Activated naive CD4-positive, alpha-beta T cell treated with anti-CD3 and anti-CD28 coated beads, Interleukin-2, amount 10 ng/mL, durations not matched to agents 7 days and 5 days (primary cell): ENCODE measurements at regions not wholly inside any gene's neighbourhood (a gene's known extent, or its start where the extent isn't known, plus 50 kb on each side); places are given as distances from the start of the nearest gene placed in this dataset.
"Not testable (repeated sequence)": the region's sequence is repeated elsewhere in the genome, so short reads cannot be mapped to it uniquely, and the experiment has no call there.

Experiments
- CTCF ChIA-PET: fragments of 350-600 bp; sonication (Branson Sonifier 250); formaldehyde crosslinking; loops from one replicate; lab custom pipeline; 2021; ENCODE audit warnings: antibody characterized with exemption; lab: Charles Lee
- DNase-seq: peaks from one replicate; pipeline ENCODE4 v3.0.0-alpha.2; 2020
- H3K27ac Mint-ChIP-seq: one replicate; pipeline ENCODE4 v1.8.0; 2021; ENCODE audit warnings: mild to moderate bottlenecking, moderate library complexity, mixed read lengths
- H3K27me3 Mint-ChIP-seq: one replicate; pipeline ENCODE4 v1.8.0; 2021; ENCODE audit warnings: mild to moderate bottlenecking, mixed read lengths
- H3K36me3 Mint-ChIP-seq: one replicate; pipeline ENCODE4 v1.8.0; 2021; ENCODE audit warnings: mixed read lengths
- H3K4me1 Mint-ChIP-seq: one replicate; pipeline ENCODE4 v1.8.0; 2021; ENCODE audit warnings: mixed read lengths
- H3K4me3 Mint-ChIP-seq: one replicate; pipeline ENCODE4 v1.8.0; 2021; ENCODE audit warnings: mild to moderate bottlenecking, moderate library complexity, mixed read lengths
- H3K9me3 Mint-ChIP-seq: one replicate; pipeline ENCODE4 v1.8.0; 2021; ENCODE audit warnings: mixed read lengths

GRCh38 chr5:29191269-29192048 lies 2002.0 kb upstream of the CDH6 start:
- H3K27ac Mint-ChIP-seq, H3K36me3 Mint-ChIP-seq, H3K4me1 Mint-ChIP-seq, H3K27me3 Mint-ChIP-seq, DNase-seq, H3K9me3 Mint-ChIP-seq, CTCF ChIA-PET, H3K4me3 Mint-ChIP-seq: not testable (repeated sequence)

GRCh38 chr5:29190398-29190797 lies 2003.1 kb upstream of the CDH6 start:
- H3K27ac Mint-ChIP-seq, H3K4me1 Mint-ChIP-seq, DNase-seq, CTCF ChIA-PET, H3K36me3 Mint-ChIP-seq, H3K4me3 Mint-ChIP-seq, H3K9me3 Mint-ChIP-seq, H3K27me3 Mint-ChIP-seq: not testable (repeated sequence)

DNA sequence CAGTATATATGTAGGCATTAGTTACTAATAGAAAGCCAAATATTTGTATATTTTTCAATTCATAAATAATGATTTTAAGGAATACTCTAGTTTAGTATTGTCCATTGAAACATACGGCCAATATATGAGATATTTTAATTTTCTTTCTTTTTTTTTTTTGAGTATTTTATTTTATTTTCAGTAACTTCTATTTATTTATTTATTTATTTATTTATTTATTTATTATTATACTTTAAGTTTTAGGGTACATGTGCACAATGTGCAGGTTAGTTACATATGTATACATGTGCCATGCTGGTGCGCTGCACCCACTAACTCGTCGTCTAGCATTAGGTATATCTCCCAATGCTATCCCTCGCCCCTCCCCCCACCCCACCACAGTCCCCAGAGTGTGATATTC lies 2007.1 kb upstream of the CDH6 start:
- H3K4me1 Mint-ChIP-seq, H3K4me3 Mint-ChIP-seq, H3K27me3 Mint-ChIP-seq, DNase-seq, H3K36me3 Mint-ChIP-seq, CTCF ChIA-PET, H3K27ac Mint-ChIP-seq: not testable (repeated sequence)
- peaks cover 11% of the 10 kb centered on the region for H3K9me3 Mint-ChIP-seq

DNA sequence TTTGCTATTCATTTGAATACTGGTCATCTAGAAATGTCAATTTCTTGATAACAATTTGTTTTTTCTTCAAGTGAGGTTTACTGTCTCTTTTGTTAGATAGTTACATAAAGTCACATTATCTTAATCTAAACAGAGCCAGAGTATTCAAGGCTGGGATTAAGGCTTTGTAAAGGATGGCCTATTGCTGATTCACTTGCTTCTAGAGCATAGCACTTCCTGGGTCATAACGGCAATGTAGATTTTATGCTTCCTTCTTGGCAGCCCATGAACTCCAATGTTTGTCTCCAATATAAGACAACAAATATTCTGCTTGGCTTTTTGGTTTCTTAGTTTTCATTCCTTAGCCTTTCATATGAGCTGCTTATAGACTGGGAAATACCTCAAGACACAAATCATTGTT lies 2007.9 kb upstream of the CDH6 start:
- Mint-ChIP-seq H3K36me3 (no peaks in the 10 kb centered on the region), H3K27me3 (no peaks in the 10 kb centered on the region), H3K9me3 (peaks cover 11% of the 10 kb centered on the region), H3K4me3 (no peak overlapping the region), H3K27ac (no peak overlapping the region), H3K4me1 (no peaks in the 10 kb centered on the region)
- CTCF ChIA-PET, result no interaction called here
- DNase-seq, result no peak

DNA sequence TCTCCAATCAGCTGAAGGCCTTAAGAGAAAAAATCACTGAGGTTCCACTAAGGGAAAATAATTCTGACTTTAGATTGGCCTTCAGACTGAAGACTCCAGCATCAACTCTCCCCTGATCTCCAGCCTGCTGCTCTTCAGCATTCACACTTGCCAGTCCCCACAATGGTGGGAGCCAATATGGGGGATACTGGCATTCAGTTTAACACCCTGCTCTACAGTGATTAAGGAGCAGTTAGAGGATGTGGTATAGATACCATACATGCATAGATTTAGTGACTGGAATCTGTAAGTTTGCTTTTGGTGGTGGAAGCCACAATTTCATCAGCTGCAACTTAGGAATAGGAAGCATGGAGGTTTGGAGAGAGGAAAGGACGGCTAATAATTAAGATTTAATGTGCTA lies 2017.7 kb upstream of the CDH6 start:
- H3K36me3 Mint-ChIP-seq, result no peaks in the 10 kb centered on the region
- no peaks in the 10 kb centered on the region for H3K4me1 Mint-ChIP-seq
- CTCF ChIA-PET, result no interaction called here
- DNase-seq, result no peak
- H3K27ac Mint-ChIP-seq, result no peak overlapping the region
- no peaks in the 10 kb centered on the region for H3K27me3 Mint-ChIP-seq
- H3K4me3 Mint-ChIP-seq, result no peak overlapping the region
- peaks cover 20% of the 10 kb centered on the region for H3K9me3 Mint-ChIP-seq

GRCh38 chr5:29170599-29170998 lies 2022.9 kb upstream of the CDH6 start:
- DNase-seq, result no peak
- CTCF ChIA-PET, result no interaction called here
- no peaks in the 10 kb centered on the region for H3K4me1 Mint-ChIP-seq
- no peaks in the 10 kb centered on the region for H3K27me3 Mint-ChIP-seq
- peaks cover 16% of the 10 kb centered on the region for H3K9me3 Mint-ChIP-seq
- H3K27ac Mint-ChIP-seq, result no peak overlapping the region
- no peak overlapping the region for H3K4me3 Mint-ChIP-seq
- no peaks in the 10 kb centered on the region for H3K36me3 Mint-ChIP-seq

DNA sequence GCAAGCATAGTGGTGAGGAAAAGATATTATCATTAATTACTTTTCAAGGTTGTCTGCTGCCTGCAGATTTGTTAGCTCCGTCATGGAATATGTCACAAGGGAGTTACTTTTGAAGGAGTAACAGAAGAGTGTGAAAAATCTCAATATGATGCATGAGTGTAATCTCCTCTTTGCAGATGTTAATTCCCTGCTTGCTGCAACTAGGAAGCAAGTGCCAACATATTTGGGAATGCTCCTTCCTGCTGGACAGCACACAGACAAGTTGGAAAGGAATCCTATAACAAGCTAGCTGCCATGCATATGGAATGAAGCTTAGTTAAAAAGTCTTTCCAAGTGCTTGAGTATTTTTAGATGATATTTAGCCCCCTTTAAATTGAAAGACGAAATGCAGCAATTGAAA lies 2023.6 kb upstream of the CDH6 start:
- no peaks in the 10 kb centered on the region for H3K4me1 Mint-ChIP-seq
- no peak for DNase-seq
- no peak overlapping the region for H3K27ac Mint-ChIP-seq
- H3K4me3 Mint-ChIP-seq, result no peak overlapping the region
- no peaks in the 10 kb centered on the region for H3K36me3 Mint-ChIP-seq
- peaks cover 12% of the 10 kb centered on the region for H3K9me3 Mint-ChIP-seq
- CTCF ChIA-PET, result no interaction called here
- no peaks in the 10 kb centered on the region for H3K27me3 Mint-ChIP-seq

GRCh38 chr5:29162297-29162696 lies 2031.2 kb upstream of the CDH6 start:
- no peaks in the 10 kb centered on the region for H3K36me3 Mint-ChIP-seq
- H3K27me3 Mint-ChIP-seq, result no peaks in the 10 kb centered on the region
- H3K4me1 Mint-ChIP-seq, result no peaks in the 10 kb centered on the region
- CTCF ChIA-PET, result no interaction called here
- H3K9me3 Mint-ChIP-seq, result peaks cover 8% of the 10 kb centered on the region
- no peak overlapping the region for H3K27ac Mint-ChIP-seq
- no peak for DNase-seq
- H3K4me3 Mint-ChIP-seq, result no peak overlapping the region

- no peaks in the 10 kb centered on the region for H3K27me3 Mint-ChIP-seq
- peaks cover 6% of the 10 kb centered on the region for H3K9me3 Mint-ChIP-seq
- CTCF ChIA-PET, result no interaction called here
- DNase-seq, result no peak
- H3K27ac Mint-ChIP-seq, result no peak overlapping the region
- no peaks in the 10 kb centered on the region for H3K36me3 Mint-ChIP-seq
- H3K4me1 Mint-ChIP-seq, result no peaks in the 10 kb centered on the region
- no peak overlapping the region for H3K4me3 Mint-ChIP-seq
These were observed 2031.8 kb upstream of the CDH6 start for GRCh38 chr5:29161399-29162291.

DNA sequence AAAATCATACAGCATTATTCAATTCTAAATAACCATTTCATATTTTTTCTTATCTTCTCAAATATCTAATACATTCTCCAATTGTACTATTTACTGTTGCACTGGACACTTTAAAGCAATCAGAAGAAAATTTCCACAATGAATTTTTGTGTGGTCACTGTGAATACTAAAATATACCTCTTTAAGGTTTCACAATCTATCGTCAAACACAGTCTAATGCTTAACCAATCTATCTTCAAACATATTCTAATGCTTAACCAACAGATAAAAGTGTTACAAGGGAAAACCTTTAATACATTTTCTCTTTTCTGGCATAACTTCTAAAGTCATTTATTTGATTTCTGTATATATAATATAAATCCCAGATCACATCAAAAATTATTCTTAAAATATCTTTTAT lies 2035.5 kb upstream of the CDH6 start:
- CTCF ChIA-PET, result no interaction called here
- H3K4me1 Mint-ChIP-seq, result no peaks in the 10 kb centered on the region
- peaks cover 8% of the 10 kb centered on the region for H3K9me3 Mint-ChIP-seq
- H3K4me3 Mint-ChIP-seq, result no peak overlapping the region
- DNase-seq, result no peak
- H3K27ac Mint-ChIP-seq, result no peak overlapping the region
- H3K27me3 Mint-ChIP-seq, result no peaks in the 10 kb centered on the region
- no peaks in the 10 kb centered on the region for H3K36me3 Mint-ChIP-seq

DNA sequence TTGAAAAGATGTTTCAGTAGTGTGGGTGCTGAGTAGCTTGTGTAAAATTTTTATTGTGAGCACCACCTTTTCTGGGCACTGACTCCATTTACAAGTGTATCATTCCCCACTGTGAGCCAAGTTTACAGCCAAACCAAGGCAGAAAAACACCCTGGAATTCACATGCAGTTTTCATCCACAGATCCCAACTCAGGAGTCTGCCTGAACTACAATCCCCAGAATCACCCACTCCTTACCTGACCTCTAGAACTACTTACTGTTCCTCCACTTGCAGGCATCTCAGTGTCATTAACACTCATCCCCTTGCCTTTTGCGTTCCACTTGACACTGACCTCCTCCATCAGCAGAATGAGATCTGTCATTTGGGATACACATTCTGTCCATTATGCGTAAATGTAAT lies 2042.6 kb upstream of the CDH6 start:
- CTCF ChIA-PET, result no interaction called here
- Mint-ChIP-seq H3K27ac (no peak overlapping the region), H3K4me3 (no peak overlapping the region), H3K9me3 (peaks cover 10% of the 10 kb centered on the region), H3K4me1 (no peaks in the 10 kb centered on the region), H3K36me3 (no peaks in the 10 kb centered on the region), H3K27me3 (no peaks in the 10 kb centered on the region)
- DNase-seq, result no peak

GRCh38 chr5:29148581-29148980 lies 2044.9 kb upstream of the CDH6 start:
- CTCF ChIA-PET, result no interaction called here
- Mint-ChIP-seq H3K27me3 (no peaks in the 10 kb centered on the region), H3K9me3 (peaks cover 8% of the 10 kb centered on the region), H3K36me3 (no peaks in the 10 kb centered on the region), H3K4me3 (no peak overlapping the region), H3K4me1 (no peaks in the 10 kb centered on the region), H3K27ac (no peak overlapping the region)
- no peak for DNase-seq

DNA sequence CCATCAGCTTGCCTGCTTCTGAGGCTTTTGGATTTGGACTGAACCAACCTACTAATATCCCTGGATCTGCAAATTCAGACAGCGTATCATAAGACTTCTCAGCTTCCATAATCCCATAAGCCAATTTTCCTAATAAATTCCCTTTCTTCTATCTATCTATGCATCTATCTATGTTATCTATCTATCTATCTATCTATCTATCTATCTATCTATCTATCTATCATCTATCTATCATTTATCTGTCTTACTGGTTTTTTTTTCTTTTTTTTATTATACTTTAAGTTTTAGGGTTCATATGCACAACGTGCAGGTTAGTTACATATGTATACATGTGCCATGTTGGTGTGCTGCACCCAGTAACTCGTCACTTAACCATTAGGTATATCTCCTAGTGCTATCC lies 2045.4 kb upstream of the CDH6 start:
- Mint-ChIP-seq H3K27me3 (no peaks in the 10 kb centered on the region), H3K36me3 (no peaks in the 10 kb centered on the region), H3K27ac (no peak overlapping the region), H3K4me3 (no peak overlapping the region), H3K9me3 (peaks cover 8% of the 10 kb centered on the region), H3K4me1 (no peaks in the 10 kb centered on the region)
- CTCF ChIA-PET, result no interaction called here
- no peak for DNase-seq

DNA sequence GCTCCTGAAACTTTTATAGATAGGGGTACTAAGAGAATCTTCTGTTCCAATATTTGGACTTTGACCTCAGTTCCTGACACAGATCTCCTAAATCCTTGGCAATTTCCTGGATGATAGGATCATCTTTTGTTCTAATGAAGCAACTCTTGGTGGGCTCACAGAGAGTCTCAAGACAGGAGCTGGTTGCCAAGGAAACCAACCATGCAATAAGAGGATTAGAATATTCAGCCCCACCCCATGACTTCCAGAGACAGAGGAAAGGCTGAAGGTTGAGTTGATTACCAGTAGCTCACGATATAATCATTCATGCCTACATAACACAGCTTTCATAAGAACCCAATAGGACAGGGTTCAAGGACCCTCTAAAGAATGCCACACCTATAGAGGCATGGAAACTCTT lies 2050.2 kb upstream of the CDH6 start:
- CTCF ChIA-PET, result no interaction called here
- no peak overlapping the region for H3K27ac Mint-ChIP-seq
- H3K4me3 Mint-ChIP-seq, result no peak overlapping the region

GRCh38 chr5:29134418-29134817 lies 2059.1 kb upstream of the CDH6 start:
- Mint-ChIP-seq H3K27ac (no peak overlapping the region), H3K4me1 (no peaks in the 10 kb centered on the region), H3K27me3 (no peaks in the 10 kb centered on the region), H3K4me3 (no peak overlapping the region), H3K36me3 (no peaks in the 10 kb centered on the region), H3K9me3 (peaks cover 6% of the 10 kb centered on the region)
- no peak for DNase-seq
- CTCF ChIA-PET, result no interaction called here

More for the DNA sequence above, 2050.2 kb upstream of the CDH6 start:
- no peak for DNase-seq
- no peaks in the 10 kb centered on the region for H3K27me3 Mint-ChIP-seq
- no peaks in the 10 kb centered on the region for H3K4me1 Mint-ChIP-seq
- no peaks in the 10 kb centered on the region for H3K9me3 Mint-ChIP-seq
- no peaks in the 10 kb centered on the region for H3K36me3 Mint-ChIP-seq
